ENCODE measurements at regions not wholly inside any gene's neighbourhood (a gene's known extent, or its start where the extent isn't known, plus 50 kb on each side); places are given as distances from the start of the nearest gene placed in this dataset.

DNA sequence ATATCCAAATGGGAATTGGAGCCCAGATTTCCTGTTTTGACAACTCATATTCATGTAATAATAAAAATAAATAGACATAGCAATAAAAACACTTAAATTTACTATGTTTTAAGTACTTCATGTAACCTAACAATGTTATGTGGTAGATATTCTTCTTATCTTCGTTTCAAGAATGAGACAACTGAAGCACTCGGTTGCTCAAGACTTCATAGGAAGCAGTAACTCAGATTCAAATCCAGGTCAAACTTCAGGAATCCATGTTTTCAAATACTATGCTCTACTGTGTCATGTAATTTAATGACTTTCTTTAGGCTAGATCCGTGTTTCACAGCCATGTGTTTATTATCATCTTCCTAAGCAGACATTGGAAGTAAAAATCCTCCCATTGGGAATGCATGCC, 492.2 kb downstream of the CNTN3 start:
- TF ChIP-seq NR2F2 (IDR thresholded peaks at IDR 0.05) (no peak), REST (IDR thresholded peaks at IDR 0.05) (no peak), RXRA (IDR thresholded peaks at IDR 0.05) (no peak), RAD21 (IDR thresholded peaks at IDR 0.05) (no peak), GABPA (IDR thresholded peaks at IDR 0.05 in 1 of 2, conservative IDR thresholded peaks at IDR 0.05 in 1 of 2) (no peak), JUND (IDR thresholded peaks at IDR 0.05) (no peak), EGR1 (IDR thresholded peaks at IDR 0.05; ENCODE audit: low read depth in 2 of 2) (no peak), HNF4G (IDR thresholded peaks at IDR 0.05) (no peak), TAF1 (conservative IDR thresholded peaks at IDR 0.05) (no peak)
- TF ChIP-seq, protein P1, sequence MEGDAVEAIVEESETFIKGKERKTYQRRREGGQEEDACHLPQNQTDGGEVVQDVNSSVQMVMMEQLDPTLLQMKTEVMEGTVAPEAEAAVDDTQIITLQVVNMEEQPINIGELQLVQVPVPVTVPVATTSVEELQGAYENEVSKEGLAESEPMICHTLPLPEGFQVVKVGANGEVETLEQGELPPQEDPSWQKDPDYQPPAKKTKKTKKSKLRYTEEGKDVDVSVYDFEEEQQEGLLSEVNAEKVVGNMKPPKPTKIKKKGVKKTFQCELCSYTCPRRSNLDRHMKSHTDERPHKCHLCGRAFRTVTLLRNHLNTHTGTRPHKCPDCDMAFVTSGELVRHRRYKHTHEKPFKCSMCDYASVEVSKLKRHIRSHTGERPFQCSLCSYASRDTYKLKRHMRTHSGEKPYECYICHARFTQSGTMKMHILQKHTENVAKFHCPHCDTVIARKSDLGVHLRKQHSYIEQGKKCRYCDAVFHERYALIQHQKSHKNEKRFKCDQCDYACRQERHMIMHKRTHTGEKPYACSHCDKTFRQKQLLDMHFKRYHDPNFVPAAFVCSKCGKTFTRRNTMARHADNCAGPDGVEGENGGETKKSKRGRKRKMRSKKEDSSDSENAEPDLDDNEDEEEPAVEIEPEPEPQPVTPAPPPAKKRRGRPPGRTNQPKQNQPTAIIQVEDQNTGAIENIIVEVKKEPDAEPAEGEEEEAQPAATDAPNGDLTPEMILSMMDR (IDR thresholded peaks at IDR 0.05; ENCODE audit: low read depth, low read length, missing input control): no peak
- TF ChIP-seq, protein P2, sequence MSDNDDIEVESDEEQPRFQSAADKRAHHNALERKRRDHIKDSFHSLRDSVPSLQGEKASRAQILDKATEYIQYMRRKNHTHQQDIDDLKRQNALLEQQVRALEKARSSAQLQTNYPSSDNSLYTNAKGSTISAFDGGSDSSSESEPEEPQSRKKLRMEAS (IDR thresholded peaks at IDR 0.05): no peak
- TF ChIP-seq, protein P3, sequence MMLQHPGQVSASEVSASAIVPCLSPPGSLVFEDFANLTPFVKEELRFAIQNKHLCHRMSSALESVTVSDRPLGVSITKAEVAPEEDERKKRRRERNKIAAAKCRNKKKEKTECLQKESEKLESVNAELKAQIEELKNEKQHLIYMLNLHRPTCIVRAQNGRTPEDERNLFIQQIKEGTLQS (IDR thresholded peaks at IDR 0.05): no peak
